Panc1 (cell line): ENCODE measurements at regions not wholly inside any gene's neighbourhood (a gene's known extent, or its start where the extent isn't known, plus 50 kb on each side); places are given as distances from the start of the nearest gene placed in this dataset.

ENCODE experiments used
- ATAC-seq: fragments of 200-7000 bp; cut with Tn5 transposase; 2 replicates; pipeline ENCODE4 v1.9.1; 2020; ENCODE audit warnings: mild to moderate bottlenecking, moderate library complexity
- BruUV-seq: library from RNA; stranded (reverse); fragments of 400-500 nt; replicated peaks from 2 replicates; lab custom pipeline; 2021; lab: Mats Ljungman, UMichigan
- CTCF ChIA-PET: fragments of 300-600 bp; sonication (Branson Sonifier 250); formaldehyde crosslinking; loops from one replicate; lab custom pipeline; 2022; ENCODE audit warnings: antibody characterized with exemption; lab: Charles Lee
- POLR2A ChIA-PET: fragments of 300-600 bp; sonication (Branson Sonifier 250); formaldehyde crosslinking; loops from one replicate; lab custom pipeline; 2022; ENCODE audit warnings: antibody characterized with exemption; lab: Charles Lee
- DNase-seq: peaks from one replicate; pipeline ENCODE4 v3.0.0-alpha.2; 2010; ENCODE audit warnings: low read depth, low spot score
- H3K27ac ChIP-seq: 2 replicates; pipeline ENCODE4 v1.5.1; 2011; ENCODE audit warnings: mild to moderate bottlenecking, low read length, inconsistent platforms
- H3K27me3 ChIP-seq: fragments of 200-500 bp; sonication (Bioruptor generic); 2 replicates; pipeline ENCODE4 v1.6.0; 2014; ENCODE audit warnings: low read length, inconsistent platforms; ENCODE audit not compliant: control insufficient read depth, insufficient read depth
- H3K36me3 ChIP-seq: fragments of 200-500 bp; sonication (Bioruptor generic); 2 replicates; pipeline ENCODE4 v1.5.1; 2014; ENCODE audit warnings: inconsistent platforms, mild to moderate bottlenecking, low read length, moderate library complexity; ENCODE audit not compliant: control insufficient read depth, insufficient read depth
- H3K4me1 ChIP-seq: 2 replicates; pipeline ENCODE4 v1.5.1; 2011; ENCODE audit warnings: inconsistent platforms, mild to moderate bottlenecking, low read length, moderate library complexity; ENCODE audit not compliant: control insufficient read depth, insufficient read depth
- H3K4me3 ChIP-seq, 2 experiments: 2 replicates each; pipeline ENCODE4 v1.5.1; 2011 to 2012; ENCODE audit warnings: low read depth in 2 of 2, low read length in 2 of 2, mild to moderate bottlenecking in 2 of 2, inconsistent platforms in 1 of 2, moderate library complexity in 1 of 2
- H3K9me3 ChIP-seq: fragments of 200-500 bp; sonication (Bioruptor generic); 2 replicates; pipeline ENCODE4 v1.5.1; 2014; ENCODE audit warnings: low read depth, mild to moderate bottlenecking, inconsistent platforms, low read length, moderate library complexity; ENCODE audit not compliant: control insufficient read depth, insufficient read depth
- POLR2AphosphoS5 ChIP-seq: IDR thresholded peaks from 2 replicates; pipeline ENCODE4 v1.6.1; 2012; ENCODE audit warnings: mild to moderate bottlenecking, low read depth, low read length, moderate library complexity
- SIN3A ChIP-seq: IDR thresholded peaks from 2 replicates; pipeline ENCODE4 v1.6.1; 2012; ENCODE audit warnings: low read depth, mild to moderate bottlenecking, low read length, moderate library complexity, borderline replicate concordance; ENCODE audit not compliant: insufficient read depth
- TCF7L2 ChIP-seq: IDR thresholded peaks from 2 replicates; pipeline ENCODE4 v1.6.1; 2011; ENCODE audit warnings: mild to moderate bottlenecking, low read depth, low read length, inconsistent platforms
- in situ Hi-C: cut with HindIII; loops from 2 replicates; pipeline ENCODE4 v1.10.0; 2016; ENCODE audit warnings: low sequenced_read_pairs, low pct_unique_long_range_greater_than_20kb
- intact Hi-C: fragments of 100-400 bp; cut with micrococcal nuclease; formaldehyde crosslinking; loops from one replicate; pipeline ENCODE4 v1.10.0; 2022; ENCODE audit not compliant: unreplicated experiment
- TF ChIP-seq, protein P1 (sequence below), 2 experiments: IDR thresholded peaks; 2 replicates each; pipeline ENCODE4 v1.6.1; 2011 to 2012; ENCODE audit warnings: low read depth in 2 of 2, control low read depth in 1 of 2, low read length in 1 of 2, mild to moderate bottlenecking in 1 of 2, moderate library complexity in 1 of 2; ENCODE audit not compliant: insufficient read depth in 1 of 2
- TF ChIP-seq, protein P2 (sequence below): fragments of 450-650 bp; IDR thresholded peaks from 2 replicates; pipeline ENCODE4 v1.5.1; 2017; ENCODE audit warnings: mild to moderate bottlenecking

DNA sequence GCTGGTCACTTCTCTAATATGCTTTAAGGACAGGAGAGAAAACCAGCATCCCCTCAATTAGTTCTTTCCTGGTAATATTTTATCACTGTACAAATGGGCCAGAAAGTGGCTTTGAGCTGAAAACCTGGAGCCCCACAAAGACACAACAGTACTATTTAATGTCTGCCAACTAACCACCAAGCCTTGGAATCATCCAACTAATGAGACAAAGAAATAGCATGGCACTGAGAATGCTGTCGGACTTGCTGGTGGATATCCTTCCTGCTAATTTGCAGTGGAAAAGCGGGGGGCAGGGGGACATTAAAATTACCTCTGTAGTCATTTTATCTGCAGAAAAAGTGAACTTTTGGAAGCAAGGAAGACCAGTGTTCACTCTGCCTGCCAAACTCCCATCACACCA lies 288.5 kb downstream of the KBTBD8 start:
- Histone ChIP-seq H3K4me3 (no peak overlapping the region), H3K36me3 (no peaks in the 10 kb centered on the region), H3K27me3 (no peaks in the 10 kb centered on the region), H3K9me3 (no peaks in the 10 kb centered on the region), H3K27ac (no peak overlapping the region), H3K4me1 (no peaks in the 10 kb centered on the region)
- intact Hi-C loops = no loop called here
- in situ Hi-C loops = no loop called here
- ATAC-seq = no peak
- no TSS peak for BruUV-seq
- ChIA-PET POLR2A (no interaction called here), CTCF (no interaction called here)
- DNase-seq = no peak
- TF ChIP-seq SIN3A (no peak), TCF7L2 (no peak), POLR2AphosphoS5 (no peak)
- TF ChIP-seq, protein P1, sequence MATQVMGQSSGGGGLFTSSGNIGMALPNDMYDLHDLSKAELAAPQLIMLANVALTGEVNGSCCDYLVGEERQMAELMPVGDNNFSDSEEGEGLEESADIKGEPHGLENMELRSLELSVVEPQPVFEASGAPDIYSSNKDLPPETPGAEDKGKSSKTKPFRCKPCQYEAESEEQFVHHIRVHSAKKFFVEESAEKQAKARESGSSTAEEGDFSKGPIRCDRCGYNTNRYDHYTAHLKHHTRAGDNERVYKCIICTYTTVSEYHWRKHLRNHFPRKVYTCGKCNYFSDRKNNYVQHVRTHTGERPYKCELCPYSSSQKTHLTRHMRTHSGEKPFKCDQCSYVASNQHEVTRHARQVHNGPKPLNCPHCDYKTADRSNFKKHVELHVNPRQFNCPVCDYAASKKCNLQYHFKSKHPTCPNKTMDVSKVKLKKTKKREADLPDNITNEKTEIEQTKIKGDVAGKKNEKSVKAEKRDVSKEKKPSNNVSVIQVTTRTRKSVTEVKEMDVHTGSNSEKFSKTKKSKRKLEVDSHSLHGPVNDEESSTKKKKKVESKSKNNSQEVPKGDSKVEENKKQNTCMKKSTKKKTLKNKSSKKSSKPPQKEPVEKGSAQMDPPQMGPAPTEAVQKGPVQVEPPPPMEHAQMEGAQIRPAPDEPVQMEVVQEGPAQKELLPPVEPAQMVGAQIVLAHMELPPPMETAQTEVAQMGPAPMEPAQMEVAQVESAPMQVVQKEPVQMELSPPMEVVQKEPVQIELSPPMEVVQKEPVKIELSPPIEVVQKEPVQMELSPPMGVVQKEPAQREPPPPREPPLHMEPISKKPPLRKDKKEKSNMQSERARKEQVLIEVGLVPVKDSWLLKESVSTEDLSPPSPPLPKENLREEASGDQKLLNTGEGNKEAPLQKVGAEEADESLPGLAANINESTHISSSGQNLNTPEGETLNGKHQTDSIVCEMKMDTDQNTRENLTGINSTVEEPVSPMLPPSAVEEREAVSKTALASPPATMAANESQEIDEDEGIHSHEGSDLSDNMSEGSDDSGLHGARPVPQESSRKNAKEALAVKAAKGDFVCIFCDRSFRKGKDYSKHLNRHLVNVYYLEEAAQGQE (IDR thresholded peaks at IDR 0.05; ENCODE audit: insufficient read depth in 1 of 2, low read depth in 2 of 2, low read length in 1 of 2) = no peak
- TF ChIP-seq, protein P2, sequence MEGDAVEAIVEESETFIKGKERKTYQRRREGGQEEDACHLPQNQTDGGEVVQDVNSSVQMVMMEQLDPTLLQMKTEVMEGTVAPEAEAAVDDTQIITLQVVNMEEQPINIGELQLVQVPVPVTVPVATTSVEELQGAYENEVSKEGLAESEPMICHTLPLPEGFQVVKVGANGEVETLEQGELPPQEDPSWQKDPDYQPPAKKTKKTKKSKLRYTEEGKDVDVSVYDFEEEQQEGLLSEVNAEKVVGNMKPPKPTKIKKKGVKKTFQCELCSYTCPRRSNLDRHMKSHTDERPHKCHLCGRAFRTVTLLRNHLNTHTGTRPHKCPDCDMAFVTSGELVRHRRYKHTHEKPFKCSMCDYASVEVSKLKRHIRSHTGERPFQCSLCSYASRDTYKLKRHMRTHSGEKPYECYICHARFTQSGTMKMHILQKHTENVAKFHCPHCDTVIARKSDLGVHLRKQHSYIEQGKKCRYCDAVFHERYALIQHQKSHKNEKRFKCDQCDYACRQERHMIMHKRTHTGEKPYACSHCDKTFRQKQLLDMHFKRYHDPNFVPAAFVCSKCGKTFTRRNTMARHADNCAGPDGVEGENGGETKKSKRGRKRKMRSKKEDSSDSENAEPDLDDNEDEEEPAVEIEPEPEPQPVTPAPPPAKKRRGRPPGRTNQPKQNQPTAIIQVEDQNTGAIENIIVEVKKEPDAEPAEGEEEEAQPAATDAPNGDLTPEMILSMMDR = no peak

DNA sequence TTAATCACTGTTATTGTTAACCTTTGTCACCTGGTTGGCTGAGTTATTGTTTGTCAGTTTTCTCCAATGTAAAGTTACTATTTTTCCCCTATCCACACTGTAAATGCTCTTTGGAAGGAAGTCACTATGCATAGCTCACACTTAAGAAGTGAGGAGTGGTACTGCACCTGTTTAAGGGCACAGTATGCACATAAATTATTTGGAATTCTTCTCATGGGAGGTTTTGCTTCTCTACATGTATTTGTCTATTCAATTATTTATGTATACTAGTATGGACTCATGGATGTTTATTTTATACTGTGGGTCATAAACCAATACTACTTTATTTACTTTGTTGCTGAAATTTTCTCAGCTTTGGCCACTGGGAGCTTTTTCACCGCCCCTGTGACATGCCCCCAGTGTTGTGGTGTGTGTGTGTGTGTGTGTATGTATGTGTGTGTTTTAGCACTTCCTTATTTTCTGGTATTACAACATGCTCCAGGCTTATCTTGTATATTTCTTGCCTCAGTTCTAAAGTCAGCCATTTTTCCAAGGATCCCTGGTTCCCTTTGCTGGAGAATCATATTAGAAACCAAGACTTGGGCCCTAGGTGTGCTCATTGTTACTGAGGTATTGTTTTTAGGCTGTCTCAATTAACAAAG lies 290.5 kb downstream of the KBTBD8 start:
- no peaks in the 10 kb centered on the region for H3K27me3 ChIP-seq
- H3K4me3 ChIP-seq = no peak overlapping the region
- H3K36me3 ChIP-seq = no peaks in the 10 kb centered on the region
- H3K27ac ChIP-seq = no peak overlapping the region
- no peak for DNase-seq
- intact Hi-C loops (no loop called here), in situ Hi-C loops (no loop called here)
- ChIA-PET CTCF (no interaction called here), POLR2A (no interaction called here)
- TF ChIP-seq SIN3A (no peak), TCF7L2 (no peak), POLR2AphosphoS5 (no peak)
- TF ChIP-seq, protein P2 = no peak
- TF ChIP-seq, protein P1 (IDR thresholded peaks at IDR 0.05; ENCODE audit: insufficient read depth in 1 of 2, low read depth in 2 of 2, low read length in 1 of 2) = no peak
- no peak for ATAC-seq
- no TSS peak for BruUV-seq
- no peaks in the 10 kb centered on the region for H3K4me1 ChIP-seq
- H3K9me3 ChIP-seq = no peaks in the 10 kb centered on the region
